NCI-H1694 (cell line): ENCODE measurements at regions not wholly inside any gene's neighbourhood (a gene's known extent, or its start where the extent isn't known, plus 50 kb on each side); places are given as distances from the start of the nearest gene placed in this dataset.
"Not testable (repeated sequence)": the region's sequence is repeated elsewhere in the genome, so short reads cannot be mapped to it uniquely, and the experiment has no call there.

ENCODE experiments used
- DNase-seq: peaks from one replicate; lab custom pipeline; 2025; lab: John Stamatoyannopoulos, UW

GRCh38 chr13:89052699-89053098, 1381.5 kb downstream of the SLITRK5 start:
- DNase-seq: no peak

DNA sequence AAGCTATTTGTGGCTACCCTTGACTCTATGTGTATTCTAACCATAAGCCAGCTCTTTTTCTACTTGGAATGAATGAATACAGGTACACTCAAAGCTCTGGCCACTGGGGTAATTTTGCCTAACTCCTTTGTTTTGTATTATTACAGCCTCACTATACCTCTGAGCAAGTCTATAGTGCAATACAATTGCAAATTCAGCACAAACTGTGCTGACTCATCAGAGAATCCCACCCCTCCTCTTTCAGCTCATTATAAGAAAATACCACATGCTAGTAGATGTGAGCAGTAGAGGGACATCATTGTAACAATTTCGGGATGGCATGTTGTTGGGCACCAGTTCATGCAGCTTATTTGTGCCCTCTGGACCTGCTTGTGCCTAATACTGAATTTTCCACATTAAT, 1382.2 kb downstream of the SLITRK5 start:
- DNase-seq: no peak

GRCh38 chr13:89057274-89057673, 1386.1 kb downstream of the SLITRK5 start:
- DNase-seq: no peak

GRCh38 chr13:89057862-89058261, 1386.7 kb downstream of the SLITRK5 start:
- DNase-seq: no peak

DNA sequence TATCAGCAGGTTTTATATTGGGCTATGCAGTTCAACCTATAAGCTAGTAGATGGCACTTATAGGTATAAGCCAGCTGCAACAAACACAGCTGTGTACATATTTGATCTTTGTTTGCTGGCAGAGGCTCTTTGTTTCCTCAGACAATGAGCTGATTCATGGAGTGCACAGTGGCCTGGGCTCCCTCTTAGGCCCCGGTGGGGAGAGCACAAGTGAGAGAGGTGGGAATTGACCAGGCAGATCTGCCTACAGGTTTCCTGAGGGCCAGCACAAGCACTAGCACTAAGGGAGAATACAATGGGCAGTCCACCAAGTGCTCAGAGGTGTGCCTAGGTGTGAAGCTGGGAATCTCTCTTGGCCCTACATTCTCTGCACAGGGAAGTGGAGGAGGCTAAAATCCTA, 1390.7 kb downstream of the SLITRK5 start:
- DNase-seq: no peak

DNA sequence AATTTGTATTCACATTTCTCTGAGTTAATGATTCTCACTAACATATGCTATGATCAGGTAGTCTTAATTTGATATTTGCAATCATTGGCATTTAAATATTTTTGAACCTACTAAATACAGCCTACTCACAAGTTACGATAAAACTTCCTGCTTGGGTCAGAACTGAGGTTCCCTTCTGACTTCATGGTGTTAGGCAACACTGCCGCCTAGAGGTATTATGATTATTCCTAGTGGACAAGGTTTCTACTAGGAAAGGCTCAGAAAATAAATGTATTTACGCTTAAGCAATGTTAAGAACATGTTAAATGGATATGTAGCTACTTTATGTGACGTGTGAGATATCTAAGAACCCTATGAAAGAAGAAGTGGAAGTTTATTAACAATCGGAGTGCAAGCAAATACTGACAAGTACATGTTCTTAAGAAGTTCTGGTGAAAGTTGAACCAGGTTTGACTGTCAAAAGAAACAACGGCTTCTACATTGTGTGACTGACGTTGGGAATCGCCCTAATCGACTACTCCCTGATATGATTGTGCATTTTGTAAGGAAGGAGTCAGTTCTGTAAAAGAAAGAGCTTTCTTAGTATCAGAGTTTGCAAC, 1395.8 kb downstream of the SLITRK5 start:
- DNase-seq: no peak

DNA sequence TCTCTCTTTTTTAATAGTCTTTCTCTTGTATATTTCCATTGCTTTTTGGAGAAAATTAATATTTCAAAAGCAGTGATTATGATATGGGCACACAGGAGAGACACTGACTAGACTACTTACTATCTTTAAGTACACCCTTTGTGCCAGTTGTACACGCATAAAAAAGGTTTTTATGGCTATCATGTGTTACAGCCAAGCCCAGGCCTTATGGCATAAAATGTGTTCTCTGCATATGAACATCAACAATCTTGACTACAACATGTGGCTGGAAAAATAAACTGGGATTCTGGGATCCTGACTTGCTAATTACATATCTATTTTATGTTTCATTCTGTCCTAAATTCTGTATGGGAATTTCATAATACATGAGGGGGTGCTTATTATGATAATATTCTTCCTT, 1401.8 kb downstream of the SLITRK5 start:
- no peak for DNase-seq

DNA sequence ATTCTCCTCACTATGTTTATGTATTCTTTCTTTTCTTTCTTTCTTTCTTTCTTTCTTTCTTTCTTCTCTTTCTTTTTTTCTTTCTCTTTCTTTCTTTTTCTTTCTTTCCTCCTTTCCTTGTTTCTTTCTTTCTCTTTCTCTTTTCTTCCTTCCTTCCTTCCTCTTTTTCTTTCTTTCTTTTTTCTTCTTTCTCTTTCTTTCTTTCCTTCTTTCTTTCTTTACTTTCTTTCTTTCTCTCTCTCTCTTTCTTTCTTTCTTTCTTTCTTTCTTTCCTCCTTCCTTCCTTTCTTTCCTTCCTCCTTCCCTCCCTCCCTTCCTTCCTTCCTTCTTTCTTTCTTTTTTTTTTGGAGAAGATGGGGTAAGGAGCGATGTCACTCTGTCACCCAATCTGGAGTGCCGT, 1405.5 kb downstream of the SLITRK5 start:
- DNase-seq: no peak

- DNase-seq: no peak
Measured at GRCh38 chr13:89082623-89083022, 1411.5 kb downstream of the SLITRK5 start.

DNA sequence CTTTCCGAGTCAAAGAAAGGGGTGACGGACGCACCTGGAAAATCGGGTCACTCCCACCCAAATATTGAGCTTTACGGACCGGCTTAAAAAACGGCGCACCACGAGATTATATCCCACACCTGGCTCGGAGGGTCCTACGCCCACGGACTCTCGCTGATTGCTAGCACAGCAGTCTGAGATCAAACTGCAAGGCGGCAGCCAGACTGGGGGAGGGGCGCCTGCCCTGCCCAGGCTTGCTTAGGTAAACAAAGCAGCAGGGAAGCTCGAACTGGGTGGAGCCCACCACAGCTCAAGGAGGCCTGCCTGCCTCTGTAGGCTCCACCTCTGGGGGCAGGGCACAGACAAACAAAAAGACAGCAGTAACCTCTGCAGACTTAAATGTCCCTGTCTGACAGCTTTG, 1416.9 kb downstream of the SLITRK5 start:
- not testable (repeated sequence) for DNase-seq

GRCh38 chr13:89097994-89098393, 1426.8 kb downstream of the SLITRK5 start:
- no peak for DNase-seq

DNA sequence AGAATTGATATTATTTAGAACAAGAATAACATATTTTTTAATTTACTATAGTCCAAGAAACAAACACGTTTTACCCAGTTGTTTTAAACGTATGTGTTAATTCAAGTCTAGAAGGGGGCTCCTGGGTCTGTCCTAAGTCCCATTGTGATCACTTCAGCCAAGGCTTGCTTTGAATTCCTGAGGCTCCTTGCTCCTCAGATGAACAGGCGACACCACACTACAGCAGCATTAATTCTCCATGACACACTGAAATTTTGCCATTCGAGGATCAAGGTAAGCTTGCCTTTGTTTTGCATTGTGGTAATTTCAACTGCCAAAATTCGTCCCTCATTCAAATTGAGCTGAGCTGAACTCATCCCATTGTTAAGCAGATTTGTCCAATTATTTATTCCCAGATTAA, 1442.6 kb downstream of the SLITRK5 start:
- no peak for DNase-seq

DNA sequence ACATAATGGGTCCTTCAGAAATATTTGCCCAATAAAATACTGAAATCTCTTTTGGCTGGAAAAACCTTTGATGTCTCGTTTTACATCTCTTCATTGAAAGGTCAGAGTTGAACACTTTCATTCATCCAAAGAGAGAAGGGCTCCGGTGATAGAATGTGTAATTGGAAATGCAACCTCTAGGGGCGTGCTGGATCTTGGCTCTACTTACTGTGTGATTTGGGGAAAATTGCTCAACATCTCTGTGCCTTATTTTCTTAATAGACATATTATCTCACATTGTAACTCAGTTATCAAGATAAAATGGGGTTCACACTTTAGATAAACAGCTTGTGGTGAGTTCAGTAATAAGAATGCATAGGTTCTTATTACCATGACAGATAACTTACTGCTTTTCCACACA, 1444.1 kb downstream of the SLITRK5 start:
- DNase-seq: no peak

DNA sequence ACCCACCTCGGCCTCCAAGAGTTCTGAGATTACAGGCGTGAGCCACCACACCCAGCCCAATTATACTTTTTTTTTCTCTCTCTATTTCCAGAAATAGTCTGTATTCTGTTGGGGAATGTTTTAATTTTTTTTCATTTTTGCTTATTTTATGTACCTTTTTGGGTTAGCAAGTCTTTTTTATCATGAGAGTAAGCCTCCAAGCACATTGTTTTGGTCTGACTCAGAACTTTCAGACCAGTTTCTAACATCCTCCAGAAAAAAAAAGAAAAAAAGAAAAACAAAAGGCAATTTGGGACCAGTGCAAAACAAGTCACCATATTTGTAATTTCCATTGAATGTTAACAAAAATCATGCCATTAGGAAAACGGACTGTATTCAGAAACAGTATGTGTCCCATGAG, 1465.5 kb downstream of the SLITRK5 start:
- no peak for DNase-seq

GRCh38 chr13:89150362-89150761, 1479.2 kb downstream of the SLITRK5 start:
- no peak for DNase-seq

GRCh38 chr13:89153941-89154340, 1482.8 kb downstream of the SLITRK5 start:
- no peak for DNase-seq

GRCh38 chr13:89163096-89163495, 1491.9 kb downstream of the SLITRK5 start:
- DNase-seq: peak; percentile 50

- no peak for DNase-seq
Measured at GRCh38 chr13:89165685-89166084, 1494.5 kb downstream of the SLITRK5 start.

- DNase-seq: no peak
Measured at GRCh38 chr13:89169951-89170350, 1498.8 kb downstream of the SLITRK5 start.

DNA sequence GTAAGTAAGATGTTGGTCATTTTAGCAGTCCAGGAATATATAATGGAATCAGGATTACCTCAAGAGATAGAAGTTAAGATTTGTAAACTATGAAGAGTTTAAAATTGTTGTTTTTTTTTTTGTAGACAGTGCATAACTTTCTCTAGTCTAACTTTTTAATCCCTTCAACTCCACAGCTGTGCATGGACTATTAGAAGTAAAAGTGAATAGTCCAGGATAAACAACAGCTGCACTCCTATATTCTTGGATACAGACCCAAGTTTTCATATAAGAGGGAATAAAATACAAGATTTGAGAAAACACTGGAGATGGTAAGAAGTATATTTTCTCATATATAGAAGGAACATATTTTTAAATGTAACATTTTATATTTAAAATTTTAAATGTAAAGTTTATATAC, 1509.9 kb downstream of the SLITRK5 start:
- no peak for DNase-seq

DNA sequence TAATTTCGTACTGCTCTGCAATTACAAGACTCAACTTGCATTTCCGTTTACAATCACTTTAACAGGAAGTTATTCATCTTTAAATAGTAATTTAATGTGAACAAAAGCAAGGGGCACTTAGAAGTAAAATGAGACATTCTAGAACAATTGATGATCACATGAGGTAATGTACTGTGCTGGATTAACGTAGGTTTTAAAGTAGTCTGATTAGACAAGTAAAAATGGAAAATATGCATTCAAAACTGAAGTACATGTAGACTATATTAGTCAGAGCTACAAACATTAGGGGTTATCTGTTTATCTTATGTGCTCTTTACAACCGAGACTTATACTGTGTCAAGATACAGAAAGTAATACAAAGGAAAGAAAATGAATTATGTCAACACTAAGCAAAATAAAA, 1528.0 kb downstream of the SLITRK5 start:
- no peak for DNase-seq

GRCh38 chr13:89204435-89204834, 1533.3 kb downstream of the SLITRK5 start:
- DNase-seq: no peak

GRCh38 chr13:89205856-89206520, 1534.8 kb downstream of the SLITRK5 start:
- DNase-seq: no peak

GRCh38 chr13:89212186-89212585, 1541.0 kb downstream of the SLITRK5 start:
- DNase-seq: no peak
